GM18517 (cell line): ENCODE measurements at regions not wholly inside any gene's neighbourhood (a gene's known extent, or its start where the extent isn't known, plus 50 kb on each side); places are given as distances from the start of the nearest gene placed in this dataset.
A peak's percentile ranks its signal among the peaks of the same experiment; 100 is the strongest.

Experiments used
- ATAC-seq: cut with Tn5 transposase; IDR thresholded peaks from one replicate; pipeline ENCODE4 v1.9.1; 2021; ENCODE audit warnings: mild to moderate bottlenecking, moderate library complexity; ENCODE audit not compliant: unreplicated experiment

DNA sequence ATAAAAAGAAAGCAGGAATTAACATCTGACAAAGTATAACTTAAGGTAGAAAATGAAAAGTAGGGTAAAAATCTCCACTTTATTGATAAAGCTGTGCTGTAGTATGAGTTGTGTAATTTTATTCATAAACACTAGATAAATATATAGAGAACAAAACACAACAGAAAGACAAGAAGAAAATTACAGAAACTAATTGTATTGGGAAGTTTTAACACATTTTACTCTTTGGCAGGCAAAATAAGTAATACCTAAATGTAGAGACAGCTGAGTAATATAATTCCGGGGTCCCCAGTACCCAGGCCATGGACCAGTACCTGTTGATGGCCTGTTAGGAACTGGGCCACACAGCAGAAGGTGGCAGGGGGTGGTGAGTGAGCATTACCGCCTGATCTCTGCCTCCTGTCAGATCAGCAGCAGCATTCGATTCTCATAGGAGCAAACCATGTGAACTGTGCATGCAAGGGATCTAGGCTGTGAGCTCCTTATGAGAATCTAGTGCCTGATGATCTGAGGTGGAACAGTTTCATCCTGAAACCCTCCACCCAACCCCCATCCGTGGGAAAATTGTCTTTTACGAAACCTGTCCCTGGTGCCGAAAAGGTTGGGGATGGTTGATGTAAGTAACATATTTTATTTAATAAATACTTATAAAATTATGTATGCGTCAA, 84.4 kb upstream of the ETV6 start:
- no peak for ATAC-seq

DNA sequence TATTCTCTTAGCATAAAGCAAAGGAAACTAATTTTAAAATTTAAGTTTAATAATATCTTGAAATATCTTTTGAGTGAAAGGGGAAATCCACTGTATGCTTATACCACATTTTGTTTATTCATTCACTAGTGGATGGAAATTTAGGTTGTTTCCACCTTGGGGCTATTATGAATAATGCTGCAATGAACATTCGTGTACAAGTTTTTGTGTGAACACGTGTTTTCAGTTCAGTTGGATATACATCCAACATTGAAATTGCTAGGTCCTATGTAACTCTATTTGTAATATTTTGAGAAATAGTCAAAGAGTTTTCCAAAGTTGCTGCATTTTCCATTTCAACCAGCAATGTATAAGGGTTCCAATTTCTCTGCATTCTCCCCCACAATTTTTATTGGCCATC, 83.7 kb upstream of the ETV6 start:
- ATAC-seq: no peak

DNA sequence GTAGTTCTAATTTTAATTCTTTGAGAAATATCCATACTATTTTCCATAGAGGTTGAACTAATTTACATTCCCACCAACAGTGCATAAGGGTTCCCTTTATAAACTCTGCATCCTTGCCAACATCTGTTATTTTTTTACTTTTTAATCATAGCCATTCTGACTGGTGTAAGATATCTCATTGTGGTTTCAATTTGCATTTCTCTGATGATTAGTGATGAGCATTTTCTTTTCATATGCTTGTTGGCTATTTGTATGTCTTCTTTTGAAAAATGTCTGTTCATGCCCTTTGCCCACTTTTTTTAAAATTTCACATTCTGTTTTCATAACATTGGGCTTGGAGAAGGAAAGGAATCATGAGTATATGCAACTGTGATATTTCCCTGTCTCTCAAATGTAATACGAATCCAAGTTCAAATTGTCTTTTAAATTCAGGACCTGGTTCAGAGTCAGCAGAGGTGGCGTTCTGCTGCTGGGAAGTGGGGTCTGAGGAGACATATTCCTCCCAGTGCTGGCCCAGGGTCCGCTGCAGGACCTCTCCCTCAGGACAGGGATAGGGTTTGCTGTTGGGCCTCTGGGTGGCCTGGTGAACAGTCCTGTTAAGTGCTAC, 81.2 kb upstream of the ETV6 start:
- peak; percentile 10 for ATAC-seq

DNA sequence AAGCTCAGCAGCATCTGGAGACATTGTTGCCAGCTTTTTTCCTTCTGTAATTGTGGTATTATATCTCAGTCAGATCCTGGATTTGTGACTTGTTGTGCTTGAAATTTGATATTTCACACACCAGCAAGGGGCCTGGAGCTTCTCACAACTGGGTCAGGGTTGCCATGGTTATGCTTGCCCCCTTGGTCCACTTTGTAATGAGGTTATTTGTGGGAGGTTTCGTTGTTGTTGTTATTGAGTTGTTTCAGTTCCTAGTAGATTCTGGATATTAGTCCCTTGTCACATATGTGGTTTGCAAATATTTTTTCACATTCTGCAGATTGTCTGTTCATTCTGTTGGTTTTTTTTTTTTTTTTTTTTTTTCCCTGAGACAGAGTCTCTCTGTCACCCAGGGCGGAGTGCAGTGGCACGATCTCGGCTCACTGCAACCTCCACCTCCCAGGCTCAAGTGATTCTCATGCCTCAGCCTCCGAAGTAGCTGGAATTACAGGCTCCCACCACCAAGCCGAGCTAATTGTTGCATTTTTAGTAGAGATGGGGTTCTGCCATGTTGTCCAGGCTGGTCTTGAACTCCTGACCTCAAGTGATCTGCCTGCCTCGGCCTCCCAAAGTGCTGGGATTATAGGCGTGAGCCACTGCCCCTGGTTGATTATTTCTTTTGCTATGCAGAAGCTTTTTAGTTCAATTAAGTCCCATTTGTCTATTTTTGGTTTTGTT, 80.6 kb upstream of the ETV6 start:
- ATAC-seq: peak; percentile 95

DNA sequence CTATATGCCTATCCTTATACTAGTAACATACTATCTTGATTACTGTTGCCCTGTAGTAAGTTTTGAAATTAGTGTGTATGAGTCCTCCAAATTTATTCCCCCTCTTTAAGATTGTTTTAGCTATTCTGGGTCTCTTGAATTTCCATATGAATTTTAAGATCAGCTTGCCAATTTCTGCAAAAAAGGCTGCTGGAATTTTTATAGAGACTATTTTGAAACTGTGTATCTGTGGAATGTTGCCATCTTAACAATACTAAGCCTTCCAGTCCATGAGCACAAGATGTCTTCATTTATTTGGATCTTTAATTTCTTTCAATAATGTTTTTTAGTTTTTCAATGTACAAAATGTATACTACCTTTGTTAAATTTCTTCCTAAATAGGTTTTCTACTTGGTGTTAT, 79.8 kb upstream of the ETV6 start:
- ATAC-seq: no peak

DNA sequence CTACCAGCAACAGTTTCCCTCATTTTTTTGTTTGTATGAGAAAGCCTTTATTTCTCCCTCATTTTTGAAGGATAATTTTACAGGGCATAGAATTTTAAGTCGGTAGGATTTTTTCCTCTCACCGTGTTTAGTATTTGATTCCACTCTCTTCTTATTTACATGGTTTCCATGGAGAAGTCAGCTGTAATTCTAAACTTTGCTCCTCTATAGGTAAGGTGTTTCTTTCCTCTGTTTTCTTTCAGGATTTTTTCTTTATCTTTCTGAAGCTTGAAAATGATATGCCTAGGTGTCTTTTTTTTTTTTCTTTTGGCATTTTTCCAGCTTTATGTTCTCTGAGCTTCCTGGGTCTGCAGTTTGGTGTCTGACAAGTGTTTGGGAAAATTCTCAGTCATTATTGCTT, 75.6 kb upstream of the ETV6 start:
- ATAC-seq: no peak

DNA sequence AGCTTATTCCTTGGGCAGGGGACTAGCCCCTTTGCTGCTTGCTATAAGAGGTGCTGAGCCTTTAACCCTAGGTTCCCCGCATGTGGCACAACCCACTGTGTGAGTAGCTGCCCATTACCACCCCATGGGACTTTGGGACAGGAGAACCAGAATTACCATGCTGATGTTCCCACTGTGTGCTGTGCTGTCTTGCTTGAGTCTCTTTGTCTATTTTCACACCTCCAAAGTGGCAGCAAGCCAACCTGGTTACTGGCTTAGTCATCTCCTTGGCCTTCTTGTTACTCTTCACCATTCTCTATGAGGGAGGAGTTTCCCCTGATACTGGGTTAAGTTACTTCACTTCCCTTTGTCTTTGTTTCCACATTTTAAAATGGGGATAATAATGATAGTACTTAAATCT, 73.4 kb upstream of the ETV6 start:
- ATAC-seq: no peak

DNA sequence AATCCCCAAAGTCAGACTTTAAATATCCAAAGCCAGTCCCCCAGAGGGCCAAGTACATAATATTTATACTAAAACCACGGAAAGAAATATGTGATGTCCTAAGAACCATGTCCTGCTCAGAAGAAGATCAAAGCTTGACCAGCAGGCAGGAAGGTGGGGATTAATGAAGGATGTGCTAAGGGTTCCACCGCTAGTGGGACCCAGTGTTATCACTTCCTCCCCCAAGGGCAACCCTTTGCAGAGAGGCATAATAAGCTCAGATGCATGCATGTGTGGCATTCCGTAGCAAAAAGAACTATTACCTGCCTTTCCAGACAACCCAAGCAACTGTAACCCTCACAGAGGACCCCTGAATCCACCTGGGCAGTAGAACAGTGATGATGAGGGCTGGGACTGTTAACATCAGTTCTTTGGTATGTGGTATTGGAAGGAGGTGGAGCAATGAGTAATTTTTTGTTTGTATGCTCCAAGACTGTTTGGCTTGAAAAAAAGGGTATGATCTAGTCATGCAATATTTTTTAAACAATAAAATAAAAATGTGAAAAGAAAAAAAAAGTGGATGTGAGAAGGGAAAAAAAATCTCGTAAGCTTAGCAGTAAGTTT, 71.7 kb upstream of the ETV6 start:
- no peak for ATAC-seq

DNA sequence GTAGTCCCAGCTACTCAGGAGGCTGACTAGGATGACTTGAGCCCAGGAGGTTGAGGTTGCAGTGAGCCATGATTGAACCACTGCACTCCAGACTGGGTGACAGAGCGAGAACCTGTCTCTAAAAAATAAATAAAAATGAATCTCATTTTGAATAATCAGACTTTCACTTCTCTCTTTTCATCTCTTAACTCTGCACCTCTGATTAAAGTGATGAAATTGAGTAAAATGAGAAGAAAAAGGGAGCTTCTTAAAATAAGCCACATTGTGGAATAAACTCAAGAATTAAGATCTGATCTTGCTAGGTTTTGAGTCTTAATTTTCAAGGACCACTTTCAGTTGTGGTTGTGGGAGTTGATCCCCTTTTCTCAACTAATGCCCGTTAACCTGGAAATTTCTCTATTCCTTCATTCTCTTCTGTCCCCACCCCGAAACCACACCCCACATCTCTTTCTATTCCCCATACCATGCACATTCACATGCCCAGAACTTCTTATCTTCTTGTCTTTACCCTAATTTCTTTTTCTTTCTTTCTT, 70.9 kb upstream of the ETV6 start:
- ATAC-seq: peak; percentile 82

DNA sequence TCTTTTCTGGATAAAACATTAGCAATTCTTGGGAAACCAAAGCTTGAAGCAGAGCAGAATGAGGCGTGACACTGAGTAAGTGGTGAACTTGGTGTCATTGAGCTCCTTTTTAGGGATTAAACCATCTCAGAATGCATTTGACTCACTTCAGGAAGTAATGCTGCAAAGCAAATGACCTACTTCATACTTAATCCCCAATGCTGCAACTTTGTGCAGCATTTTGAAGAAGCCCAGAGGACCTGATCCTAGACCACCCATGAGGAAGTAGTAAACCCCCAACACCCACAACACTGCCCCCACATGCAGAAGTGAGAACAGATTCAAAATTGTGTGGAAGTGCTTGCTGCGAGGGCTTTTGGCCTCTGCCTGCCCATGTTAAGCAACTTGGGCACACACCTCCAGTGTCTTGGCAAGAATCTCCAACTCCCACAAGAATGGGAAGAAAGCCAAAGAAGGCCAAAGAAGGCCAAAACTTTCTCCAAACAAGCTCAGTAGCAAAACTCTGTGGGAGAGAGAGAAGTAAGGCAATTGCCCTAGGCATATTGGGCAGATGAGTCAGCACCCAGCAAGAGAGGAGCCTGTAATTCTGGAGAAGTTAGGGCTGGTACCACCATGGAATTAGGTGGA, 69.2 kb upstream of the ETV6 start:
- ATAC-seq: no peak

DNA sequence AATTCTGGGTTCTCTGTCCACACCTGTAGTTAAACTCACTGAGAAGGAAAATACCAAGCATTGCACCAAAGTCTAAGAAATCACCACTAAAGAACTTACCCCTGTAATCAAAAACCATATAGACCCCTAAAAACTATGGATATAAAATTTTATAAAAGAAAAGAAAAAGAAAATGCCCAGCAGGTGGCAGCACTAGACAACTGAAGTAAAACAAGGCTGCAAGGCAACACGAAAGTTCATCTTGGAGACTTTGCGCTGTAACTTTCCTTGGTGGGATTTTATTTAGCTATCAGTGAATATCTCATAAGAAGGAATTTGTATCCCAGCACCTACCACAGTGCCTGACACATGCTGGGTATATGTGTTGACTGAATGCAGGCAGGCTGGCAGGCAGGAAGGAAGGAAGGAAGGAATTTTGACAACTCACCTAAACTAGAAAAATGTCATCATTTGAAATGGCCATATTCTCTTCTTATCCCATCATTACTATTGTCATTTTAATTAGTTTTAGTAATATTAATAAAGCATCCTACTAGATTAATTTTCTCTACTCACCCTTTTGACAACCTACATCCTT, 68.2 kb upstream of the ETV6 start:
- ATAC-seq: no peak

DNA sequence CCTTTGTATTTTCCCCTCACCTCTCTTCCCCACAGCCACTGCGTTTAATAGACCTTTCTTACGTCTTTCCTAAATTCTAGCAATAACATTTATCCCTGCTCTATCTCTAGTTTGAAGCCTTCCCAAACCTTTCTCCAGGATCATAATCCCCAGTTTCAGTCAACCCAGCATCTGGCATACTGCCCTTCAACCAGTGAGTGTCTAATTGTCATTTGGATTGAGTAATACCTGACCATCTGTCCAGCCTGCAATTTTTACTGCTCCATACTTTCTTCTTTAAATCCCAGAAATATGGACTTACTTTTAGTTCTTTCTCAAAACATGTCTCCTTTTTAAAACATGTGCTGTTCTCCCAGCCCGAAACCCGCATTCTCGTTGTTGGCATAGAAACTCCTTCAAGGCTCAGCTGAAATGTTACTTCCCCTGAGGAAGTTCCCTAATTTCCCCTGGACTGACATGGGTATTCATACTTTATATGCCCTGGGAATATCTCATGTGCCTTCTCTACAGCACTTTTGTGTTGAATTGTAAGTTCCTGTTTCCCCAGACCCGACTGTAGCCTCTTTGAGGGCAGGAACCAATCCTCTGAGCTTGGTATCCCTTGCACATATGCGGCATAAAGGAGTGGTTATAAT, 65.1 kb upstream of the ETV6 start:
- no peak for ATAC-seq

DNA sequence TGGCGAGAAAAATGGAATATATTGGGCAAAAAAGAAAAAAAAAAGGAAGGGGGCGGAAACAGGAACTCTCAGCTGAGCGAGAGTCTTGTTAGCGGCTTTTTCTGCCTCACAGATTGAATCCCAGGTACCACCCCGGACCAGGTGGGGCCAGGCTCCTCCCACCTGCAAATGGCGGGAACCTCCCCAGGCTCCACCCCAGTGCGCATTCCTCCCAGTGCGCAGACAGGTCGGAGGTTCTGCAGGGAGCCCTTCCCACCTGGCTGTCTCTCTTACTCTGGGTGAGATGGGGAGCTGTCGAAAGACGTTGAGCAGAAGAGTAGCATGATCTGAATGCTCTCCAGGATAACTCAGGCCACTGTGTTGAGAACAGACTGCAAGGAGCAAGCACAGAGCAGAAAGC, 57.0 kb upstream of the ETV6 start:
- ATAC-seq: no peak

DNA sequence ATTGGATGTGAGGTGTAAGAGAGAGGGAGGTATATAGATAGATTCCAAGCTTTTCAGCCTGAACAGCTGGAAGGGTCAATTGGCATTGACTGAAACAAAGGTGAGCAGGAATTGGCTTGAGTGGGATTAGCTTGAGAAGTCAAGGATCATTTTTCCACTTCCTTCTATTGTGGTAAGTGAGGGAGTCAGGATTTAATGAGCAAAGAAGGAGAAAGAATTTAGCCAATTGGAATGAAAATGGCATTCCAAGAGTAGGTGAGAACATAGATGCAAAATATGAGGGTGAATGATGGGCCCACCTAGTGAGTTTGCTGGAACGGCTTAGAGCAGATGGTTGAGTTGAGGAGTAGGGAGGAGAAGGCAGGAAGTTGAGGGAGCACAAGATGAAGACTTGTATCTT, 56.5 kb upstream of the ETV6 start:
- no peak for ATAC-seq

DNA sequence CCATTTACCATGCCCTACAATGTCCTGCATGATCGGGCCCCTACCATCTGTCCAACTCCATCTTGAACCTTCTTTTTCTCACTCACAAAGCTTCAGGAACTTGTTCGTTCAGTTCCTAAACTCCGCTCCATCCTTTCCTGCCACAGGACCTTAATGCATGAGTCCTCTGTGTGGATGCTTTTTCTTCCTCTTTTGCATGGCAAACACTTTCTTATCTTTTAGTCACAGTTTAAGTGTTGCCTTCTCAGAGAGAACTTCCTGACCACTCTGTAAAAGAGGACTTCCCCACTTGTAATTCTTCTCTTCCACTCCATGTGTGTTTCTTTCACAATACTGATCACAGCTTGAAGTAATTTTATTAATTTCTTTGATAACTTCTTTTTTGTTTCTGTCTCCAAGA, 54.4 kb upstream of the ETV6 start:
- ATAC-seq: no peak

DNA sequence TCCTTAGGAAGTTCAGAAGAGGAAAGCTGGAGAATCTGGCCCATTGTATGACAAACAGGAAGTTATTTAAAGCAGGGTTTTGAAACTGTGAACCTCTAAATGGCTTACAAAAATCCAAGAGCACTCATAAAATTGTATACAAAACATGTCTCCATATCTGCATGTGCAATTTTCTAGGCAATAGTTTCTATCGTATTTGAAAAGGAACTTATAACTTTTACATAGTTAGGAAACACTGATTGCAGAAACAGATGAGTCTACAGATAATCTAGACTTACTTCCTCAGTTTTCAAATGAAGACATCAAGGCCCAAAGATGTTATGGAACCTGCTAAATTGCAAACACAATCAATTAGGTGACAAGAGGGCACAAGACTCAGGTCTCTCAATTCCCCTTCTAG, 53.3 kb upstream of the ETV6 start:
- ATAC-seq: no peak

DNA sequence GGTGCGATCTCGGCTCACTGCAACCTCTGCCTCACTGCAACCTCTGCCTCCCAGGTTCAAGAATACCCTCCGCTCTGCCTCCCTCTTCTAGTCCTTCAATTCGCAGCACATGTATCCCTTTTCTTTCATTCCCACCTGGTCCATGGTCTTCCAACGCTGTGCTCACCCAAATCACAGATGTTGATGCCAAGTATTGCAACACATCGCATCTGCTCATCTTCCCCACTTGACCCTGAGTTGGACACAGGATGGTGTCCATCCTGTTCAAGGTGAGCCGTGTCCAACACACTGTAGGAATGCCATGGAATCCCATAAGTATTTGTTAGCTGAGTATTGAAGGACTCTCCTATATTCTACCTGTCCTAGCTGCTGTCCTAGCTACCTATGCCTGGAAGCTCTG, 50.6 kb upstream of the ETV6 start:
- ATAC-seq: no peak
